Muscle layer of duodenum (tissue), 2 donors: ENCODE measurements at regions not wholly inside any gene's neighbourhood (a gene's known extent, or its start where the extent isn't known, plus 50 kb on each side); places are given as distances from the start of the nearest gene placed in this dataset.

Source experiments
- H3K27ac ChIP-seq: one replicate; pipeline ENCODE4 v1.7.0; 2013; ENCODE audit warnings: mild to moderate bottlenecking, low read length
- H3K27me3 ChIP-seq: one replicate; pipeline ENCODE4 v1.7.0; 2013; ENCODE audit warnings: low read depth, mild to moderate bottlenecking, control low read depth, low read length
- H3K36me3 ChIP-seq, 2 donors: one replicate each; pipeline ENCODE4 v1.7.0; 2013; ENCODE audit warnings: low read length in 2 of 2, control low read depth in 1 of 2, mild to moderate bottlenecking in 1 of 2; ENCODE audit not compliant: insufficient read depth in 2 of 2, control insufficient read depth in 1 of 2
- H3K4me1 ChIP-seq, 2 donors: one replicate each; pipeline ENCODE4 v1.7.0; 2013; ENCODE audit warnings: low read length in 2 of 2, mild to moderate bottlenecking in 2 of 2, control low read depth in 1 of 2, moderate library complexity in 1 of 2; ENCODE audit not compliant: insufficient read depth in 2 of 2, control insufficient read depth in 1 of 2
- H3K4me3 ChIP-seq, 2 donors: one replicate each; pipeline ENCODE4 v1.7.0; 2013; ENCODE audit warnings: low read length in 2 of 2, low read depth in 1 of 2, mild to moderate bottlenecking in 1 of 2
- H3K9me3 ChIP-seq, 2 donors: one replicate each; pipeline ENCODE4 v1.7.0; 2013; ENCODE audit warnings: low read length in 2 of 2, control low read depth in 1 of 2, mild to moderate bottlenecking in 1 of 2; ENCODE audit not compliant: control insufficient read depth in 1 of 2
- donor health status: healthy.

GRCh38 chr2:198219292-198219691 is 414.9 kb downstream of the PLCL1 start:
- Histone ChIP-seq H3K27ac (no peak overlapping the region), H3K36me3 (no peaks in the 10 kb centered on the region), H3K4me1 (peaks cover 0 to 10% of the 10 kb centered on the region in 2 donors), H3K9me3 (no peaks in the 10 kb centered on the region), H3K4me3 (no peak overlapping the region), H3K27me3 (no peaks in the 10 kb centered on the region)

GRCh38 chr2:198214114-198214596 is 409.8 kb downstream of the PLCL1 start:
- no peaks in the 10 kb centered on the region for H3K4me1 ChIP-seq
- no peaks in the 10 kb centered on the region for H3K27me3 ChIP-seq
- no peaks in the 10 kb centered on the region for H3K9me3 ChIP-seq
- no peak overlapping the region for H3K27ac ChIP-seq
- H3K36me3 ChIP-seq: no peaks in the 10 kb centered on the region
- H3K4me3 ChIP-seq: no peak overlapping the region

GRCh38 chr2:198213253-198213652 is 408.9 kb downstream of the PLCL1 start:
- Histone ChIP-seq H3K4me1 (no peaks in the 10 kb centered on the region), H3K27me3 (no peaks in the 10 kb centered on the region), H3K36me3 (no peaks in the 10 kb centered on the region), H3K4me3 (no peak overlapping the region), H3K9me3 (no peaks in the 10 kb centered on the region), H3K27ac (no peak overlapping the region)

- no peaks in the 10 kb centered on the region for H3K27me3 ChIP-seq
- H3K4me3 ChIP-seq: no peak overlapping the region
- no peak overlapping the region for H3K27ac ChIP-seq
- H3K4me1 ChIP-seq: no peaks in the 10 kb centered on the region
- no peaks in the 10 kb centered on the region for H3K9me3 ChIP-seq
- H3K36me3 ChIP-seq: no peaks in the 10 kb centered on the region
These were observed 407.3 kb downstream of the PLCL1 start for GRCh38 chr2:198211706-198212105.

GRCh38 chr2:198203336-198204069 is 399.1 kb downstream of the PLCL1 start:
- Histone ChIP-seq H3K27me3 (no peaks in the 10 kb centered on the region), H3K9me3 (no peaks in the 10 kb centered on the region), H3K27ac (no peak overlapping the region), H3K36me3 (no peaks in the 10 kb centered on the region), H3K4me3 (no peak overlapping the region), H3K4me1 (no peaks in the 10 kb centered on the region)
